Stimulated activated CD4-positive, alpha-beta T cell treated with anti-CD3 and anti-CD28 coated beads, Interleukin-12 subunit alpha, Interleukin-12 subunit beta, amount 100 ng/mL, for 48 hours (primary cell): ENCODE measurements at regions not wholly inside any gene's neighbourhood (a gene's known extent, or its start where the extent isn't known, plus 50 kb on each side); places are given as distances from the start of the nearest gene placed in this dataset.

Source experiments
- DNase-seq, 3 donors: peaks; one replicate each; pipeline ENCODE4 v3.0.0-alpha.2; 2020; ENCODE audit warnings: low read depth in 2 of 3, low spot score in 1 of 3

GRCh38 chr20:7609251-7609650 lies 331.0 kb downstream of the HAO1 start:
- DNase-seq, result no peak

- no peak for DNase-seq
These were observed 329.6 kb downstream of the HAO1 start for GRCh38 chr20:7610681-7611080.

GRCh38 chr20:7617797-7618196 lies 322.5 kb downstream of the HAO1 start:
- DNase-seq, result no peak

GRCh38 chr20:7622399-7622961 lies 317.8 kb downstream of the HAO1 start:
- no peak for DNase-seq

GRCh38 chr20:7624886-7625285 lies 315.4 kb downstream of the HAO1 start:
- DNase-seq, result no peak

- no peak for DNase-seq
These were observed 312.3 kb downstream of the HAO1 start for GRCh38 chr20:7627734-7628663.

- DNase-seq, result no peak
These were observed 310.4 kb downstream of the HAO1 start for GRCh38 chr20:7629880-7630279.

- no peak for DNase-seq
These were observed 303.1 kb downstream of the HAO1 start for GRCh38 chr20:7637184-7637583.

GRCh38 chr20:7650086-7650879 lies 290.0 kb downstream of the HAO1 start:
- DNase-seq, result no peak

GRCh38 chr20:7654231-7654630 lies 286.0 kb downstream of the HAO1 start:
- no peak for DNase-seq

- DNase-seq, result no peak
These were observed 283.4 kb downstream of the HAO1 start for GRCh38 chr20:7656687-7657467.

- no peak for DNase-seq
These were observed 282.7 kb downstream of the HAO1 start for GRCh38 chr20:7657569-7657968.

- DNase-seq, result no peak
These were observed 280.1 kb downstream of the HAO1 start for GRCh38 chr20:7660165-7660564.

GRCh38 chr20:7665376-7665775 lies 274.9 kb downstream of the HAO1 start:
- DNase-seq, result no peak

- DNase-seq, result no peak
These were observed 273.1 kb downstream of the HAO1 start for GRCh38 chr20:7667194-7667593.

GRCh38 chr20:7672571-7672970 lies 267.7 kb downstream of the HAO1 start:
- no peak for DNase-seq

GRCh38 chr20:7673841-7674240 lies 266.4 kb downstream of the HAO1 start:
- no peak for DNase-seq

GRCh38 chr20:7682916-7683315 lies 257.3 kb downstream of the HAO1 start:
- DNase-seq, result no peak

- DNase-seq, result no peak
These were observed 253.2 kb downstream of the HAO1 start for GRCh38 chr20:7687065-7687464.

GRCh38 chr20:7689151-7689550 lies 251.1 kb downstream of the HAO1 start:
- no peak for DNase-seq

GRCh38 chr20:7691647-7692269 lies 248.5 kb downstream of the HAO1 start:
- DNase-seq, result no peak
